GM12891 (cell line): ENCODE measurements at regions not wholly inside any gene's neighbourhood (a gene's known extent, or its start where the extent isn't known, plus 50 kb on each side); places are given as distances from the start of the nearest gene placed in this dataset.

ENCODE experiments used
- DNase-seq: peaks from one replicate; pipeline ENCODE4 v3.0.0; 2011; ENCODE audit warnings: low spot score; ENCODE audit not compliant: insufficient read length
- FAIRE-seq: peaks from 2 replicates; lab custom pipeline; 2011; peaks lifted over from hg19 to GRCh38; lab: Jason Lieb, UNC
- PAX5 ChIP-seq: IDR thresholded peaks from 2 replicates; pipeline ENCODE4 v1.6.1; 2011; ENCODE audit warnings: low read length, moderate library complexity, mild to moderate bottlenecking; ENCODE audit not compliant: insufficient read depth, severe bottlenecking
- POLR2A ChIP-seq: IDR thresholded peaks from 2 replicates; pipeline ENCODE4 v1.6.1; 2011; ENCODE audit warnings: low read depth, low read length, control low read depth
- POLR2AphosphoS5 ChIP-seq: IDR thresholded peaks from 2 replicates; pipeline ENCODE4 v1.6.1; 2011; ENCODE audit warnings: low read depth, low read length, control low read depth
- POU2F2 ChIP-seq: IDR thresholded peaks from 2 replicates; pipeline ENCODE4 v1.6.1; 2011; ENCODE audit warnings: low read depth, mild to moderate bottlenecking, control low read depth, low read length, moderate library complexity
- SPI1 ChIP-seq: IDR thresholded peaks from 2 replicates; pipeline ENCODE4 v1.6.1; 2011; ENCODE audit warnings: low read depth, low read length, control low read depth
- TAF1 ChIP-seq: IDR thresholded peaks from 2 replicates; pipeline ENCODE4 v1.6.1; 2011; ENCODE audit warnings: low read depth, low read length, control low read depth

DNA sequence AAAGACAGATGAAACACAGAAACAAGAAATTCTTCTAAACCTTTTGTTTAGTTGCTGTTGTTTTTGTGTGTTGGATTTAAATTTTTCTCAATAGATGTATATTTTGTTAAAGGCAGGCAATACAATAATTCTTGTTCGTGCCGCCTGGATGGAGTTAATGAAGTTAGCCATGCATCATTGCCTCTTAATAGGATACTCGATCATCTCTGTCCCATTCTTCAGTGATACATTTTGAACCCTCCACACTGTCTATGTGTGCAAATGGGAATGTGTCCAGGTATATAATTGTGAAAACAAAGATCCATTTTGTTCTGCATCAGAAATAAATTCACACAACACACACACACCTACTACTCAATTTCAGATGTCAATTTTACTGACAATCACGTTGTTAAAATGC is 186.6 kb upstream of the ADAMTS16 start:
- TF ChIP-seq SPI1 (no peak), POU2F2 (no peak), TAF1 (no peak), PAX5 (no peak), POLR2A (no peak), POLR2AphosphoS5 (no peak)
- DNase-seq: no peak
- FAIRE-seq: no peak

DNA sequence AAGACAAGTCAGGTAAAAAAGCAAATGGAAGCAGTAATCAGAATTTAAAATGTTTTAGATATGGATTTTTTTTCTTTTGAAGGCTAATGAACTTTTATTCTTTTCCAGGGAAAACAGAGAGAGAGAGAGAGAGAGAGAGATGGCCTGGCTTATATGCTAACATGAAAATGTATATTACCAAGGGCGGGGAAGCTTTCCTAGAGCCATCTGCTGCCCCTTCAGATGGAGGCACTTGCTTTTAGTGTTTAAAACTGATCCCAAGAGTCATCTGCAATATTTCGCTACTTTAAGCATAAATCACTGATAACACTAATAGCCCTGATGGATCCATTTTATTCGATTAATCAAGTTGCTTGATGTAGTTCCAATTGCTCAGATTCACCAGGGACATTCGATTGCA is 186.1 kb upstream of the ADAMTS16 start:
- DNase-seq (no peak), FAIRE-seq (no peak)
- TF ChIP-seq SPI1 (no peak), POLR2AphosphoS5 (no peak), POLR2A (no peak), PAX5 (no peak), TAF1 (no peak), POU2F2 (no peak)

DNA sequence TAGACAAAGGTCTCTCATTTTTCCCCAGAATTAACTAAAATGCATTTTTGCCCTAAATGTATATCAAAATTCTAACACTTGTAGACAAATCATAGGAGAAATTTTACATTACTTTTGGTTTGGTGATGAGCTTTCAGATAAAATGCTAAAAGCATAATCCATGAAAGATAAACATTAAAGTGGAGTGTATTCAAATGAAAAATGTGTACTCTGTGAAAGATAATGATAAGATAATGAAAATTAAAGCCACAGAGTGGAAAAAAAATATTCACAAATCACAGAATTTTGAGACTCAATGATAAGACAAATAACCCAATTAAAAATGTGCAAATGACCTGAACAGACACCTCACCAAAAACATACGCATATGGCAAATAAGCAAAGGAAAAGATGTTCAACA is 176.9 kb upstream of the ADAMTS16 start:
- DNase-seq (no peak), FAIRE-seq (no peak)
- TF ChIP-seq POU2F2 (no peak), TAF1 (no peak), POLR2A (no peak), POLR2AphosphoS5 (no peak), SPI1 (no peak), PAX5 (no peak)

- no peak for TF ChIP-seq POLR2AphosphoS5
- TF ChIP-seq SPI1: no peak
- no peak for TF ChIP-seq POLR2A
- no peak for TF ChIP-seq POU2F2
- TF ChIP-seq TAF1: no peak
- no peak for TF ChIP-seq PAX5
- no peak for DNase-seq
- no peak for FAIRE-seq
Observed at GRCh38 chr5:4969351-4969750, 170.8 kb upstream of the ADAMTS16 start.

GRCh38 chr5:4970171-4970570 is 170.0 kb upstream of the ADAMTS16 start:
- no peak for FAIRE-seq
- TF ChIP-seq POLR2AphosphoS5: no peak
- no peak for TF ChIP-seq PAX5
- TF ChIP-seq TAF1: no peak
- TF ChIP-seq POU2F2: no peak
- no peak for TF ChIP-seq SPI1
- no peak for TF ChIP-seq POLR2A
- DNase-seq: no peak

DNA sequence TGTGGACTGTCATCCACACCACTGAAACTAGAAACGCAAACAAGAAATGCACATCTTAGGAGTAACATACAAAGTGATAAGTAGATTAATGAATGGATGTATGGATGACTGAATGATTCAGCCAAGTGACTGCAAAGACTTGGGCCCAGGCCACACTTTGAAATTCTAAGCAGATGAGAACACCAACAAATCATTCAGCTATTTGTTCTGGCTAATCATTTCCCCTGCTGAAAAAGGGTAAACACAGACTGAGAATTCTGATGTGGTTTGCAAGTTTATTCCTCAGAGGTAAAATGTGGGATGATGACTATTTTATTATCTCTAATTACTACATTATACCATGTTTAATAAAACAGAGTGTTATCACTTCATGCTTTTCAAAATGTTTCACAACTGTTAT is 163.2 kb upstream of the ADAMTS16 start:
- DNase-seq (no peak), FAIRE-seq (no peak)
- TF ChIP-seq SPI1 (no peak), PAX5 (no peak), POLR2AphosphoS5 (no peak), POLR2A (no peak), POU2F2 (no peak), TAF1 (no peak)

DNA sequence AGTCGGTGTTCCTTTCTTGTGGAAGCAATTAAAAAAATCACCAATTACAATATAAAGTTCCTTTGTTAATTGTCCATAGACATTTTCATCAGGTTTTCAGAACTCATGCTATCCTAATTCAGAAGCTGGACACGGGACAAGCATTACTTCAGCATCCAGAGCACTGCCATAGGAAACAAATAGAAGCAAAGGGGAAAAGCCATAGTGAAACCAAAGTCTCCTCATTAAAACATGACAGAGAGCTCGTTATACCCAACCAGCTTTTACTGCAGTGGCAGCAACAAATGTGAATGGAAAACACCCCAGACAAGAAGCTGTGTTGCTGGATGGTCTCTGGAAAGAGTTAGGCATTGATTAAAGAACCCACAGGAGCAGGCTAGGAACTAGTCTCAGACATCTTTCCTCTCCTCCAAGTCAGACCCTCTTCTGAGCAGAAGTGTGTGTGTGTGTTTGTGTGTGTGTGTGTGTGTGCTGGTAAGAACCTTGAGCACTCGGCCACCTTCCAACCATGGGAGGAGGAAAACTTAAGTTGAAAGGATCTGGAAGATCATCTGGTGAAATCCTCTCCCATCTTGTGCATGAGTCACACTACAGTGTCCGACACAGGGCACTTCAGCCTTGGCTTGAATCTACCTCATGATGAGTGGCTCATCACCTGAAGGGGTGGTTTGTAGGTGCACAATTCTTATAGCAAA is 162.6 kb upstream of the ADAMTS16 start:
- TF ChIP-seq POLR2AphosphoS5 (no peak), SPI1 (no peak), TAF1 (no peak), POLR2A (no peak), POU2F2 (no peak), PAX5 (no peak)
- DNase-seq: no peak
- no peak for FAIRE-seq

DNA sequence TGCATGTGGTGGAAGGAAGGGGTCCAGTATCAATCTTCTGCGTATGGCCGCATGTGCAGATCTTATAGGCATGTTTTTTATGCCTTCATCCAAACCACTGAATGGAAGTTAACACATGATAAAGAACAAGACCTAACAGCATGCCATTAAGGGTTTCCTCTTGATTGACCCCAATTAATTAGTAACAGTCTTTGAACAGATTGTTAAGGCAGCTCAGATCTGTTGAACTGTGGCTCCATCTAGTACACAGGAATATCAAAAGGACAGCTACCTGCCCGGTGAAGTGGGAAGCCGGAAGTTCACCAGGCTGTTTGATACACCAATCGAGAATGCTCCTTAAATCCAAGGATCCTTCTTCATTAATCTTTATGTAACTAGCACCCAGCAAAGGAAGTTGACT is 159.9 kb upstream of the ADAMTS16 start:
- FAIRE-seq (no peak), DNase-seq (no peak)
- no peak for TF ChIP-seq PAX5
- TF ChIP-seq POU2F2: no peak
- TF ChIP-seq SPI1: no peak
- no peak for TF ChIP-seq TAF1
- no peak for TF ChIP-seq POLR2AphosphoS5
- no peak for TF ChIP-seq POLR2A

DNA sequence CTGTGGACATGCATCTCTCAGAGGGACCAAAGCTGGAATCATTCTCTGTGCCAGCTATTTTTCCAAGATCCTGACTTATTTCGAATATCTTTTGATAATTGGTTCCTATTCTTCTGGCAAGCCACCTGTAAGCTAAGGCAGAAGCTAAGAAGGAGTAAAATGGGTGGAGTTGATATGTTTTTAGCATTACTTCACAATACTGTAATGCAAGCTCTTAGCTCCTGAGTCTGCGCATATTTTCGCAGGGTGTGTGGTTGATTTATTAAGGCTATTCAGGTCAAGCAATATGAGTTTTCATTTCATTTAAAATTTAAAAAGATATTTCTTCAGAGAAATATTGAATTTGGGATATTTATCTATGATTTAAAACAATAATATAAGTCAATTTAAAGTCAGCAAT is 158.5 kb upstream of the ADAMTS16 start:
- DNase-seq: no peak
- TF ChIP-seq TAF1: no peak
- no peak for TF ChIP-seq SPI1
- FAIRE-seq: no peak

GRCh38 chr5:4983701-4984100 is 156.4 kb upstream of the ADAMTS16 start:
- FAIRE-seq (no peak), DNase-seq (no peak)
- TF ChIP-seq PAX5: no peak
- TF ChIP-seq POLR2AphosphoS5: no peak
- no peak for TF ChIP-seq POU2F2
- no peak for TF ChIP-seq SPI1
- no peak for TF ChIP-seq POLR2A
- TF ChIP-seq TAF1: no peak

- TF ChIP-seq POU2F2 (no peak), SPI1 (no peak), PAX5 (no peak)
- FAIRE-seq (no peak), DNase-seq (no peak)
Observed at GRCh38 chr5:4984461-4984860, 155.7 kb upstream of the ADAMTS16 start.
